Neural crest cell (in vitro differentiated cells): ENCODE measurements at regions not wholly inside any gene's neighbourhood (a gene's known extent, or its start where the extent isn't known, plus 50 kb on each side); places are given as distances from the start of the nearest gene placed in this dataset.

Source experiments
- DNase-seq: peaks from one replicate; pipeline ENCODE4 v3.0.0; 2021; ENCODE audit warnings: low read depth, mixed read lengths, low spot score
- H3K27ac Mint-ChIP-seq: one replicate; pipeline ENCODE4 v1.8.0; 2021; ENCODE audit warnings: mild to moderate bottlenecking, mixed read lengths; ENCODE audit not compliant: unreplicated experiment
- H3K27me3 Mint-ChIP-seq: 2 replicates; pipeline ENCODE4 v1.8.0; 2021; ENCODE audit warnings: low read depth, mild to moderate bottlenecking, mixed read lengths
- H3K36me3 Mint-ChIP-seq: 2 replicates; pipeline ENCODE4 v1.8.0; 2021; ENCODE audit warnings: low read depth, mild to moderate bottlenecking, mixed read lengths
- H3K4me1 Mint-ChIP-seq: 2 replicates; pipeline ENCODE4 v1.8.0; 2021; ENCODE audit warnings: mixed read lengths
- H3K4me3 Mint-ChIP-seq: one replicate; pipeline ENCODE4 v1.8.0; 2021; ENCODE audit warnings: mild to moderate bottlenecking, mixed read lengths
- H3K9me3 Mint-ChIP-seq: 2 replicates; pipeline ENCODE4 v1.8.0; 2021; ENCODE audit warnings: mixed read lengths
- TF ChIP-seq, protein P1 (sequence below): fragments of 200-600 bp; sonication (generic); conservative IDR thresholded peaks from 2 replicates; pipeline ENCODE4 v1.5.0; 2021; ENCODE audit warnings: antibody characterized with exemption, mild to moderate bottlenecking

DNA sequence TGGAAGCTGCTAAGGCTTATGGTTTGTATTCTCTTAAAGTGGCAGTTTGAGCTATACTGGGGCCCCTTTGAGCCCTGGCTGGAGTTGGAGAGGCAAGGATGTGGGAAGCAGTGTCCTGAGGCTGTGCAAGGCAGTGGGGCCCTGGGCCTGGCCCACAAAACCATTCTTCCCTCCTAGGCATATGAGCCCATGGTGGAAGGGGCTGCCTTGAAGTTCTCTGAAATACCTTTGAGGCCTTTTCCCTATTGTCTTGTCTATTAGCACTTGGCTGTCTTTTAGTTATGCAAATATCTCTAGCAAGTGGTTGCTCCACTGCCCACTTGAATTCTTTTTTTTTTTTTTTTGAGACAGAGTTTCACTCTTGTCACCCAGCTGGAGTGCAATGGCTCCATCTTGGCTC is 119.2 kb downstream of the PCTP start:
- Mint-ChIP-seq H3K27ac (no peak overlapping the region), H3K9me3 (peaks cover 12% of the 10 kb centered on the region), H3K4me1 (no peaks in the 10 kb centered on the region), H3K36me3 (no peaks in the 10 kb centered on the region), H3K27me3 (peaks cover 4% of the 10 kb centered on the region), H3K4me3 (no peak overlapping the region)
- TF ChIP-seq, protein P1, sequence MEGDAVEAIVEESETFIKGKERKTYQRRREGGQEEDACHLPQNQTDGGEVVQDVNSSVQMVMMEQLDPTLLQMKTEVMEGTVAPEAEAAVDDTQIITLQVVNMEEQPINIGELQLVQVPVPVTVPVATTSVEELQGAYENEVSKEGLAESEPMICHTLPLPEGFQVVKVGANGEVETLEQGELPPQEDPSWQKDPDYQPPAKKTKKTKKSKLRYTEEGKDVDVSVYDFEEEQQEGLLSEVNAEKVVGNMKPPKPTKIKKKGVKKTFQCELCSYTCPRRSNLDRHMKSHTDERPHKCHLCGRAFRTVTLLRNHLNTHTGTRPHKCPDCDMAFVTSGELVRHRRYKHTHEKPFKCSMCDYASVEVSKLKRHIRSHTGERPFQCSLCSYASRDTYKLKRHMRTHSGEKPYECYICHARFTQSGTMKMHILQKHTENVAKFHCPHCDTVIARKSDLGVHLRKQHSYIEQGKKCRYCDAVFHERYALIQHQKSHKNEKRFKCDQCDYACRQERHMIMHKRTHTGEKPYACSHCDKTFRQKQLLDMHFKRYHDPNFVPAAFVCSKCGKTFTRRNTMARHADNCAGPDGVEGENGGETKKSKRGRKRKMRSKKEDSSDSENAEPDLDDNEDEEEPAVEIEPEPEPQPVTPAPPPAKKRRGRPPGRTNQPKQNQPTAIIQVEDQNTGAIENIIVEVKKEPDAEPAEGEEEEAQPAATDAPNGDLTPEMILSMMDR = no peak
- DNase-seq = no peak

DNA sequence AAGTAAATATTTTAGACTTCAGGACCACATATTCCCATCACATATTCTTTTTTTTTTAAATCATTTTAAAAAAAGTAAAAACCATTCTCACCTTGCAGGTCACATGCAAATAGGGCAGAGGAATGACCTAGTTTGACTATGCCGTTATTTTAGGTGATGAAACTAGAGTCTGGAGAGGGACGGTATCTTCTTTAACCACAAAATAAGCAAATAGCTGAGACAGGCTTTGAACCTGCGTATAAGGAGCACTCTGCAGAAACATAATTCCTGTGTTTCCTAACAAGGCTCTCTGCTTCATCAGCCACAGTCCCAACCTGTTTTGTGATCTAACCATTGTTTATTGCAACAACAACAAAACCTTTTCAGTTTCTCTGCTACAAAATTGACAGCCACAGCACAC is 121.5 kb downstream of the PCTP start:
- H3K27ac Mint-ChIP-seq = no peak overlapping the region
- peaks cover 3% of the 10 kb centered on the region for H3K9me3 Mint-ChIP-seq
- H3K4me3 Mint-ChIP-seq = no peak overlapping the region
- H3K4me1 Mint-ChIP-seq = no peaks in the 10 kb centered on the region
- no peaks in the 10 kb centered on the region for H3K36me3 Mint-ChIP-seq
- peaks cover 7% of the 10 kb centered on the region for H3K27me3 Mint-ChIP-seq
- TF ChIP-seq, protein P1 = no peak
- DNase-seq = no peak

DNA sequence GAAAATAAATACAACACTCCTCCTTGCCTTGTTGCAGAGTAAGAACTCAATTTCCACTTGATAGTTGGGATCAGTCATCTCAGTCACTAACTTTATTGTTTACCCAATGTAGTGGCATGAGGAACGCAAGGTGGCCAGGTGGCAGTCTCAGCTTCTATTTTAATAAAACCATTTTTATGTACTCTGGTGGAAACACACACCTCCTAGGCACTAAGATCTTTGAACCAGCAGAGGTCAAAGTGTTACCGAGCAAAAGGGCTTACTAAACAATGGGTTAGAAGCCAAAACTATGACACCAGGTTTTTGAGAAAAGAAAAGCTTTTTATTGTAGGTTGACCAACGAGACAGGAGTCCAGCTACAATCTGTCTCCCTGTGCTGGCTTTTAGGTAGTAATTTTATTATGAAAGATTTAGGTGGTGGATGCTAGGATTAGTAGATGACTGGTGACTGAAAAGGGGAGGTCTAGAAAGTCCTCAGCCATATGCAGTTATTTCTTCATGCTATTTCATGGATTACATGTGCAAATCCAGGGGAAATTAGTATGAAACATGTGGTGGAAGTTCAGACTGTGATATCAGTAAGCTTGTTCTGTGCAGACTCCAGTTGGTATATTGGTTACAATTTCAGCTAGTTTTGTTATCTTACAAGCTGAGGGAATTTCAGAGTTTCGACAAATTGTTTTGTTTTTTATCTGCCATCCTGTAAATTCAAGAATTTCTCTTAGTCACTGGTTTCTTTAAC is 122.3 kb downstream of the PCTP start:
- peaks cover 7% of the 10 kb centered on the region for H3K27me3 Mint-ChIP-seq

DNA sequence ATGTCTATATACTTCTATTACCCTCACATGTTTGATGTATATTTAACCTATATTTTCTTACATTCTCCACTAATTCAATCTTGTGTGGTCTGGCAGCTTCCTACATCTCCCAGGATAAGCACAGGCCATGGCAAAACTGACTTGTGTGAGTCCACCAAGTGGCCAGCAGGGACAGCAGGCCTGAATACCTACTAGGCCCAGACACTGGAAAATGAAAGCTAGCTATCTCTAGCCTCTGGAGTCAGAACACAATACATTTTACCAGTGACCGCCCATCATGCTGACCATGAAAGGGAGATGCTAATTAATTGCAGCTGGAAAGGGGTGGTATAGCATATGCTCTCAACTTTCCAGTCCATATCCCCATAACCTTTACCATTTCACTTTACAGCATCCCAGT is 132.3 kb downstream of the PCTP start:
- DNase-seq = no peak
- Mint-ChIP-seq H3K9me3 (no peaks in the 10 kb centered on the region), H3K27me3 (no peaks in the 10 kb centered on the region), H3K36me3 (no peaks in the 10 kb centered on the region), H3K4me1 (no peaks in the 10 kb centered on the region), H3K27ac (no peak overlapping the region), H3K4me3 (no peak overlapping the region)
- TF ChIP-seq, protein P1 = peak; percentile 29

More for the DNA sequence above, 122.3 kb downstream of the PCTP start:
- no peak overlapping the region for H3K27ac Mint-ChIP-seq
- H3K4me1 Mint-ChIP-seq = no peaks in the 10 kb centered on the region
- H3K9me3 Mint-ChIP-seq = peaks cover 3% of the 10 kb centered on the region
- TF ChIP-seq, protein P1 = no peak
- H3K4me3 Mint-ChIP-seq = no peak overlapping the region
- DNase-seq = no peak
- H3K36me3 Mint-ChIP-seq = no peaks in the 10 kb centered on the region

DNA sequence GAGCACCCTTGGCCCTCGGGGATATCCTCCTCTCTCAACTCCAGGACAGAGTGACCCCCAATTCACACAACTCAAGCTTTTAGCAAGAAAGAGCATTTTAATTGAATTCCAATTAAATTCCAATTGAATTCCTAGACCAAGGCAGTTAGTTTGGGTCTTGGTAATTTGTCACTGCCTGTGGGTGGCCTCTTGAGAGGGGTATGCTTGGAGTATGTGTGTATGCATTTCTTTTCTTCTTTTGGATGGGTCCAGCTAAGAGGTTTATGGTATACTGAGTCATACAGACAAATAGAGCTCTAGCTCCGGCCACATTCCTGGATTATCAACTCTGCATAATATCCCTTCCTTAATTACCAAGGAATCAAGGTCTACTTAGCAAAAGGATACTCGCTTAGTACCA is 136.7 kb downstream of the PCTP start:
- Mint-ChIP-seq H3K4me1 (no peaks in the 10 kb centered on the region), H3K36me3 (no peaks in the 10 kb centered on the region), H3K27me3 (peaks cover 2% of the 10 kb centered on the region), H3K27ac (no peak overlapping the region), H3K4me3 (no peak overlapping the region), H3K9me3 (peaks cover 2% of the 10 kb centered on the region)
- TF ChIP-seq, protein P1 = no peak
- no peak for DNase-seq
